ENCODE measurements at regions not wholly inside any gene's neighbourhood (a gene's known extent, or its start where the extent isn't known, plus 50 kb on each side); places are given as distances from the start of the nearest gene placed in this dataset.
A peak's percentile ranks its signal among the peaks of the same experiment; 100 is the strongest.
"Not testable (repeated sequence)": the region's sequence is repeated elsewhere in the genome, so short reads cannot be mapped to it uniquely, and the experiment has no call there.

DNA sequence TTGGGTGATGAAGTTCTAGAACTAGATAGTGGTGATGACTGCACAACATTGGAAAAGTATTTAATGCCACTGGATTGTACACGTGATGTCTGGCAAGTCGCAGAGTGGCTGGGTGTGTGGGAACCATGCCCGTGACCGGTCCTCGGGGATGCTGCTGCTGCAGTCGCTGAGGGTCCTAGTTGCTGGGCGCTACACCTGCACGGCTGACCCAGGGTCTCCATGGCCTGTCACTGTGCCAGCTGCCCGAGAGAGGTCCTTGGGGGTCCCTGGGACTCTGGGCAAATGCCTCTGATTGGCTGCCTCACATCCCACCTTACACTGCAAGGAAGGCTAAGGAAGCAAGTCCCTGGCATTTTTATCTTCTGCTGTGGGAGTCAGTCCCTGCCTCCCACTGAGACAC, 109.1 kb upstream of the PABPC3 start:
- no peak overlapping the region for H3K4me3 Mint-ChIP-seq
- CTCF ChIA-PET: interaction anchor here (0.9 kb wide), 1 partner anchor 8 kb away, joined by 7 read pairs; no protein-coding TSS in a partner anchor
- H3K9me3 Mint-ChIP-seq: no peaks in the 10 kb centered on the region
- peaks cover 11% of the 10 kb centered on the region for H3K27me3 Mint-ChIP-seq (ENCODE audit: low read depth)
- TF ChIP-seq JUN (CRISPR knock-in tag; IDR thresholded peaks at IDR 0.05) (no peak), CBFB (CRISPR knock-in tag; IDR thresholded peaks at IDR 0.05; ENCODE audit: low read depth) (no peak), CREM (CRISPR knock-in tag; IDR thresholded peaks at IDR 0.05) (no peak)
- TF ChIP-seq, protein P1, sequence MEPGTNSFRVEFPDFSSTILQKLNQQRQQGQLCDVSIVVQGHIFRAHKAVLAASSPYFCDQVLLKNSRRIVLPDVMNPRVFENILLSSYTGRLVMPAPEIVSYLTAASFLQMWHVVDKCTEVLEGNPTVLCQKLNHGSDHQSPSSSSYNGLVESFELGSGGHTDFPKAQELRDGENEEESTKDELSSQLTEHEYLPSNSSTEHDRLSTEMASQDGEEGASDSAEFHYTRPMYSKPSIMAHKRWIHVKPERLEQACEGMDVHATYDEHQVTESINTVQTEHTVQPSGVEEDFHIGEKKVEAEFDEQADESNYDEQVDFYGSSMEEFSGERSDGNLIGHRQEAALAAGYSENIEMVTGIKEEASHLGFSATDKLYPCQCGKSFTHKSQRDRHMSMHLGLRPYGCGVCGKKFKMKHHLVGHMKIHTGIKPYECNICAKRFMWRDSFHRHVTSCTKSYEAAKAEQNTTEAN (CRISPR knock-in tag; IDR thresholded peaks at IDR 0.05): no peak
- TF ChIP-seq, protein P2, sequence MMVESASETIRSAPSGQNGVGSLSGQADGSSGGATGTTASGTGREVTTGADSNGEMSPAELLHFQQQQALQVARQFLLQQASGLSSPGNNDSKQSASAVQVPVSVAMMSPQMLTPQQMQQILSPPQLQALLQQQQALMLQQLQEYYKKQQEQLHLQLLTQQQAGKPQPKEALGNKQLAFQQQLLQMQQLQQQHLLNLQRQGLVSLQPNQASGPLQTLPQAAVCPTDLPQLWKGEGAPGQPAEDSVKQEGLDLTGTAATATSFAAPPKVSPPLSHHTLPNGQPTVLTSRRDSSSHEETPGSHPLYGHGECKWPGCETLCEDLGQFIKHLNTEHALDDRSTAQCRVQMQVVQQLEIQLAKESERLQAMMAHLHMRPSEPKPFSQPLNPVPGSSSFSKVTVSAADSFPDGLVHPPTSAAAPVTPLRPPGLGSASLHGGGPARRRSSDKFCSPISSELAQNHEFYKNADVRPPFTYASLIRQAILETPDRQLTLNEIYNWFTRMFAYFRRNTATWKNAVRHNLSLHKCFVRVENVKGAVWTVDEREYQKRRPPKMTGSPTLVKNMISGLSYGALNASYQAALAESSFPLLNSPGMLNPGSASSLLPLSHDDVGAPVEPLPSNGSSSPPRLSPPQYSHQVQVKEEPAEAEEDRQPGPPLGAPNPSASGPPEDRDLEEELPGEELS (CRISPR knock-in tag; IDR thresholded peaks at IDR 0.05): no peak
- POLR2A ChIA-PET: no interaction called here
- ATAC-seq (no peak), DNase-seq (ENCODE audit: low spot score) (no peak)
- H3K4me1 Mint-ChIP-seq: peaks cover 26% of the 10 kb centered on the region
- H3K27ac Mint-ChIP-seq: no peak overlapping the region
- no peaks in the 10 kb centered on the region for H3K36me3 Mint-ChIP-seq

DNA sequence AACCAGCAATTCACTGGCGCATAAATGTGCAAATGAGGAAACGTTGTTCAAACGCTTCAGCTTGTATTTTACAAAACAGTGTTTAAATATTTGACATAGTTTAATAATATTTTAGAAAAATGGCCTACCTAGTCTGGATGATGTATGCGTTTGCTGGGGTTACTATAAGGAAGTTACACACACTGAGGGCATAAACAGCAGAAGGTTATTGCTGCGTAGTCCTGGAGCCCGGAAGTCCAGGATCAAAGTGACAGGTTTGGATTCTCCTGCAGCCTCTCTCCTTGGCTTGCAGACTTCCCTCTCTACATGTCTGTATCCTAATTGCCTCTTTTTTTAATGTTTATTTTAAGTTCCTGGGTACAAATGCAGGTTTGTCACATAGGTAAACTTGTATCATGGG, 106.0 kb upstream of the PABPC3 start:
- H3K27ac Mint-ChIP-seq; H3K4me3 Mint-ChIP-seq; CTCF ChIA-PET; H3K36me3 Mint-ChIP-seq; H3K9me3 Mint-ChIP-seq; ATAC-seq; POLR2A ChIA-PET; H3K27me3 Mint-ChIP-seq (ENCODE audit: low read depth); DNase-seq (ENCODE audit: low spot score): not testable (repeated sequence)
- H3K4me1 Mint-ChIP-seq: peaks cover 18% of the 10 kb centered on the region

DNA sequence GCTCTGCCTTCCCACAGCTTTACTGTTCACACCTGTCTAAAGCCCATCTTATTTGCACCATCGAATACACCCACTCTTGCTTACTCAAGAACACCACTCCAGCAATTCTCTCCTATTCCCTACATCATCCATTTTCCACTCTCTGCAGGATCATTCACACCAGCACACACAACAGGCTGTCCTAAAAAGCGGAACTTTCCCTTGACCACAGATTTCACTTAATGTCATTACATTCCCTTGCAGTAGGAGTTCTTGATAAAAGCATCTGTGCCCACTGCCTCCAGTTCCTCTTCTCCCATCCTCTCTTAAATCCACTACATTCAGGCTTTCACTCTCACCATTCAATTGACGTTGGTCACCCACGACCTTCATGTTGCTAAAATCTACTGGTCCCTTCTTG, 103.0 kb upstream of the PABPC3 start:
- H3K27me3 Mint-ChIP-seq (ENCODE audit: low read depth); H3K9me3 Mint-ChIP-seq; H3K27ac Mint-ChIP-seq; H3K36me3 Mint-ChIP-seq; ATAC-seq; CTCF ChIA-PET; DNase-seq (ENCODE audit: low spot score); H3K4me3 Mint-ChIP-seq; POLR2A ChIA-PET: not testable (repeated sequence)
- H3K4me1 Mint-ChIP-seq: peaks cover 14% of the 10 kb centered on the region

DNA sequence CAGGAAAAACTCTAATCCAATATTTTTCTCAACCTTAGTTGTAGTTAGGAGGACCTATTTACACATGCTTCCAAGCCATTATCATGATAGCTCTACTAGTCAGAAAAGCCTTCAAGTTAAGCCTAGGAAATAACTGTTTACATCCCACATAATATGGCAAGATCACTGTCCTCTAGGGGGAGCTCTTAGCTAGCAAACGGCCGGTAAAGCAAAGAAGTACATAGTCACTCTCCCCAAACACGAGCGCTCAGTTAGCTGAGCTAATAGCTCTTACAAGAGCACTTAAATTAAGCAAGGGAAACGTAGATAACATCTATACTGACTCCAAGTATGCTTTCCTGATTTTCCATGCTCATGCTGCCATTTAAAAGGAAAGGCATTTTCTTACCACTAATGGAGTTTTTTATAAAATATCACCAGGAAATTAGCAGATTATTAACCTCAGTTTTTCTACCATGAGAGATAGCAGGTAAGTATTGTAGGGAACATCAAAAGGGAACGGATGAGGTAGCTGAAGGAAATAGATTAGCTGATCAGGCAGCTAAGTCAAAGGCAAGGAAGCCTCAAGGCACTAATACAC, 100.6 kb upstream of the PABPC3 start:
- no peaks in the 10 kb centered on the region for H3K36me3 Mint-ChIP-seq
- peaks cover 10% of the 10 kb centered on the region for H3K4me1 Mint-ChIP-seq
- no peaks in the 10 kb centered on the region for H3K9me3 Mint-ChIP-seq
- ChIA-PET CTCF (interaction anchor here (0.5 to 2.7 kb wide), 51 partner anchors 9 to 444 kb away, joined by 3 to 17 read pairs (median 4); a partner anchor contains a TSS), POLR2A (interaction anchor here (0.6 kb wide), 1 partner anchor 20 kb away, joined by 4 read pairs; no protein-coding TSS in a partner anchor)
- H3K27me3 Mint-ChIP-seq (ENCODE audit: low read depth): no peaks in the 10 kb centered on the region
- peak; percentile 87 for ATAC-seq
- no peak overlapping the region for H3K27ac Mint-ChIP-seq
- TF ChIP-seq, protein P3, sequence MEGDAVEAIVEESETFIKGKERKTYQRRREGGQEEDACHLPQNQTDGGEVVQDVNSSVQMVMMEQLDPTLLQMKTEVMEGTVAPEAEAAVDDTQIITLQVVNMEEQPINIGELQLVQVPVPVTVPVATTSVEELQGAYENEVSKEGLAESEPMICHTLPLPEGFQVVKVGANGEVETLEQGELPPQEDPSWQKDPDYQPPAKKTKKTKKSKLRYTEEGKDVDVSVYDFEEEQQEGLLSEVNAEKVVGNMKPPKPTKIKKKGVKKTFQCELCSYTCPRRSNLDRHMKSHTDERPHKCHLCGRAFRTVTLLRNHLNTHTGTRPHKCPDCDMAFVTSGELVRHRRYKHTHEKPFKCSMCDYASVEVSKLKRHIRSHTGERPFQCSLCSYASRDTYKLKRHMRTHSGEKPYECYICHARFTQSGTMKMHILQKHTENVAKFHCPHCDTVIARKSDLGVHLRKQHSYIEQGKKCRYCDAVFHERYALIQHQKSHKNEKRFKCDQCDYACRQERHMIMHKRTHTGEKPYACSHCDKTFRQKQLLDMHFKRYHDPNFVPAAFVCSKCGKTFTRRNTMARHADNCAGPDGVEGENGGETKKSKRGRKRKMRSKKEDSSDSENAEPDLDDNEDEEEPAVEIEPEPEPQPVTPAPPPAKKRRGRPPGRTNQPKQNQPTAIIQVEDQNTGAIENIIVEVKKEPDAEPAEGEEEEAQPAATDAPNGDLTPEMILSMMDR (IDR thresholded peaks at IDR 0.05): peak; percentile 55; the same call in 1 of the 2 replicates
- TF ChIP-seq, protein P4, sequence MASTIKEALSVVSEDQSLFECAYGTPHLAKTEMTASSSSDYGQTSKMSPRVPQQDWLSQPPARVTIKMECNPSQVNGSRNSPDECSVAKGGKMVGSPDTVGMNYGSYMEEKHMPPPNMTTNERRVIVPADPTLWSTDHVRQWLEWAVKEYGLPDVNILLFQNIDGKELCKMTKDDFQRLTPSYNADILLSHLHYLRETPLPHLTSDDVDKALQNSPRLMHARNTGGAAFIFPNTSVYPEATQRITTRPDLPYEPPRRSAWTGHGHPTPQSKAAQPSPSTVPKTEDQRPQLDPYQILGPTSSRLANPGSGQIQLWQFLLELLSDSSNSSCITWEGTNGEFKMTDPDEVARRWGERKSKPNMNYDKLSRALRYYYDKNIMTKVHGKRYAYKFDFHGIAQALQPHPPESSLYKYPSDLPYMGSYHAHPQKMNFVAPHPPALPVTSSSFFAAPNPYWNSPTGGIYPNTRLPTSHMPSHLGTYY (CRISPR knock-in tag; IDR thresholded peaks at IDR 0.05): no peak
- H3K4me3 Mint-ChIP-seq: no peak overlapping the region
- peak; percentile 65 for DNase-seq (ENCODE audit: low spot score)

DNA sequence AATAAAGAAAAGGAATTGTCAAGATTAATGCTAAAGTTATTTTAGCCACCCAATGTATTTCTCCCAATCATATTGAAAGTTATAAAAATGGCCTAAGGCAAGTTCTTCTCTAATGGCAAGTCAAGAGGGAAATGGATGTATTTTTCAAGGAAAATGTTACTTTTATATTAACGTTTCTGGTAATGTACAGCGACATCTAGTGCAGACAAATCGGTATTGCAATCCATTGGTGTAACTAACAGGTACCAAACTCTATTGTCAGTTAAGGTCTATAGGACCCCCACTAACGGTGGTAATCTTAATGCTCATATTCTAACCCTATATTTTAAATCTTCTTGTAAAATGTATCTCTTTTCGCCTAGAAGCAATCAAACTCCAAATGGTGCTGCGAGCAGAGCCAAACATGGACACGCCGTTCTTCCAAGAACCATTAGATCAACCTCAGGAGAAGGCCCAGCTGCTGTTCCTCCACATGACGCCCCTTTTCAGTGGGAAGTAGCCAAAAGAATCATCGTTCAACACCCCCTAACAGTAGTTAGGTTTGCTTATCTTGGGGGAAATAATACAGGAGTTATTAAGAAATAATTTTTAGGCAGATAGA, 98.5 kb upstream of the PABPC3 start:
- no peak for ATAC-seq
- DNase-seq (ENCODE audit: low spot score): no peak
- CTCF ChIA-PET: interaction anchor here (1.0 kb wide), 1 partner anchor 303 kb away, joined by 3 read pairs; no protein-coding TSS in a partner anchor

More for the DNA sequence above, 98.5 kb upstream of the PABPC3 start:
- Mint-ChIP-seq H3K4me3 (no peak overlapping the region), H3K9me3 (no peaks in the 10 kb centered on the region), H3K27ac (no peak overlapping the region), H3K4me1 (peaks cover 19% of the 10 kb centered on the region), H3K27me3 (ENCODE audit: low read depth) (no peaks in the 10 kb centered on the region), H3K36me3 (no peaks in the 10 kb centered on the region)
- POLR2A ChIA-PET: no interaction called here
- TF ChIP-seq NR3C1 (CRISPR knock-in tag; conservative IDR thresholded peaks at IDR 0.05; ENCODE audit: low read depth): no peak
- TF ChIP-seq, protein P3 (IDR thresholded peaks at IDR 0.05): peak; percentile 68
- no peak for TF ChIP-seq FOXJ3 (CRISPR knock-in tag; IDR thresholded peaks at IDR 0.05; ENCODE audit: borderline replicate concordance)
